RWPE1 (cell line): ENCODE measurements at regions not wholly inside any gene's neighbourhood (a gene's known extent, or its start where the extent isn't known, plus 50 kb on each side); places are given as distances from the start of the nearest gene placed in this dataset.
"Not testable (repeated sequence)": the region's sequence is repeated elsewhere in the genome, so short reads cannot be mapped to it uniquely, and the experiment has no call there.

ENCODE experiments used
- CTCF ChIA-PET: fragments of 350-600 bp; sonication (Branson Sonifier 250); formaldehyde crosslinking; extraction: SDS; loops from one replicate; lab custom pipeline; 2021; lab: Yijun Ruan, JAX
- POLR2A ChIA-PET: fragments of 400-600 bp; formaldehyde crosslinking; extraction: SDS; loops from one replicate; lab custom pipeline; 2020; ENCODE audit warnings: antibody characterized with exemption; ENCODE audit not compliant: low non-redundant PET; lab: Yijun Ruan, JAX
- DNase-seq: peaks from one replicate; pipeline ENCODE4 v3.0.0; 2012; ENCODE audit warnings: low spot score
- H3K27ac ChIP-seq: fragments of 450-650 bp; 2 replicates; pipeline ENCODE4 v1.5.1; 2017
- TF ChIP-seq, protein P1 (sequence below): fragments of 450-650 bp; conservative IDR thresholded peaks from 2 replicates; pipeline ENCODE4 v1.5.1; 2017; ENCODE audit warnings: low read depth, mild to moderate bottlenecking

GRCh38 chr1:148334339-148335130 lies 148.6 kb downstream of the PPIAL4G start:
- POLR2A ChIA-PET: interaction anchor here (0.6 to 1.4 kb wide), 5 partner anchors 11 to 724 kb away, joined by 3 to 16 read pairs (median 4); no protein-coding TSS in a partner anchor
- H3K27ac ChIP-seq: peak overlapping the region; percentile 83
- peak; percentile 80 for DNase-seq
- CTCF ChIA-PET: interaction anchor here (0.6 kb wide), 1 partner anchor 17 kb away, joined by 4 read pairs; no protein-coding TSS in a partner anchor
- TF ChIP-seq, protein P1, sequence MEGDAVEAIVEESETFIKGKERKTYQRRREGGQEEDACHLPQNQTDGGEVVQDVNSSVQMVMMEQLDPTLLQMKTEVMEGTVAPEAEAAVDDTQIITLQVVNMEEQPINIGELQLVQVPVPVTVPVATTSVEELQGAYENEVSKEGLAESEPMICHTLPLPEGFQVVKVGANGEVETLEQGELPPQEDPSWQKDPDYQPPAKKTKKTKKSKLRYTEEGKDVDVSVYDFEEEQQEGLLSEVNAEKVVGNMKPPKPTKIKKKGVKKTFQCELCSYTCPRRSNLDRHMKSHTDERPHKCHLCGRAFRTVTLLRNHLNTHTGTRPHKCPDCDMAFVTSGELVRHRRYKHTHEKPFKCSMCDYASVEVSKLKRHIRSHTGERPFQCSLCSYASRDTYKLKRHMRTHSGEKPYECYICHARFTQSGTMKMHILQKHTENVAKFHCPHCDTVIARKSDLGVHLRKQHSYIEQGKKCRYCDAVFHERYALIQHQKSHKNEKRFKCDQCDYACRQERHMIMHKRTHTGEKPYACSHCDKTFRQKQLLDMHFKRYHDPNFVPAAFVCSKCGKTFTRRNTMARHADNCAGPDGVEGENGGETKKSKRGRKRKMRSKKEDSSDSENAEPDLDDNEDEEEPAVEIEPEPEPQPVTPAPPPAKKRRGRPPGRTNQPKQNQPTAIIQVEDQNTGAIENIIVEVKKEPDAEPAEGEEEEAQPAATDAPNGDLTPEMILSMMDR: no peak

GRCh38 chr1:148333875-148334338 lies 149.2 kb downstream of the PPIAL4G start:
- DNase-seq: no peak
- POLR2A ChIA-PET: interaction anchor here (0.6 to 1.4 kb wide), 4 partner anchors 12 to 74 kb away, joined by 3 to 16 read pairs (median 4); no protein-coding TSS in a partner anchor
- TF ChIP-seq, protein P1: no peak
- CTCF ChIA-PET: no interaction called here
- H3K27ac ChIP-seq: peak overlapping the region; percentile 83

GRCh38 chr1:148328884-148329283 lies 154.2 kb downstream of the PPIAL4G start:
- DNase-seq: no peak
- TF ChIP-seq, protein P1: no peak
- H3K27ac ChIP-seq: no peak overlapping the region
- ChIA-PET POLR2A (no interaction called here), CTCF (no interaction called here)

- POLR2A ChIA-PET, CTCF ChIA-PET, DNase-seq, H3K27ac ChIP-seq: not testable (repeated sequence)
Observed at GRCh38 chr1:148325031-148325430, 158.1 kb downstream of the PPIAL4G start.

DNA sequence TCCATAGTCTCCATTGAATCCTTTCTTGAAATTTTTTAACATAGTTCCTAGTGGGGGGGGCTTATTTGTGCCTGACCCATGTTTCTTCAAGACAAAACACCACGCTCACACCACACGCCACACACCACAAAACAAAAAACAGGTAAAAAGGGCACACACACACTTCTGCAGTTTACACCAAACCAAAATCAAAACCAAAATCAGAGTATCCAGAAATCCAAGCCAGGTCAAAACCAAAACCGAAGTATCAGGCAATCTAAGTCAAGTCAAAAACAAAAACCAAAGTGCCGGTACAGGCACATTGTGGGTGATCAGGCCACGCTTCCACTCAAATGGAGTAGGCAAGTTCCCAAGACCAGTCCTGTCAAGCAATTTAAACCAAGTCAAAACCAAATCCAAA lies 158.6 kb downstream of the PPIAL4G start:
- DNase-seq, POLR2A ChIA-PET, CTCF ChIA-PET, H3K27ac ChIP-seq: not testable (repeated sequence)

DNA sequence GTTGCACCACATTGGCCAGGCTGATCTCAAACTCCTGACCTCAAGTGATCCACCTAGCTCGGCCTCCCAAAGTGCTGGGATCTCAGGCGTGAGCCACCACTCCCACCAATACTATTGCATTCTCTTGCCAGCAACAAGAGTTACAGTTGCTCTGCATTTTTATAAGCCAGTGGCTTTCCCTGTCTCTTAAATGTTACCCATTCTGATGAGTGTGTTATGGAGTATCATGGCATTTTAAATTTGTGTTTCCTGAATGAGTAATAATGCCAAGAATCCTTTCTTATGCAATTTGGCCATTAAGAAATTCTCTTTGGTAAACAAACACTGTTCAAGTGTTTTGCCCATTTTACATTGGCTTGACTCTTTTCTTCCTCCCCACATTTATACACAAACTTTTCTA lies 163.0 kb downstream of the PPIAL4G start:
- POLR2A ChIA-PET, CTCF ChIA-PET, H3K27ac ChIP-seq: not testable (repeated sequence)

DNA sequence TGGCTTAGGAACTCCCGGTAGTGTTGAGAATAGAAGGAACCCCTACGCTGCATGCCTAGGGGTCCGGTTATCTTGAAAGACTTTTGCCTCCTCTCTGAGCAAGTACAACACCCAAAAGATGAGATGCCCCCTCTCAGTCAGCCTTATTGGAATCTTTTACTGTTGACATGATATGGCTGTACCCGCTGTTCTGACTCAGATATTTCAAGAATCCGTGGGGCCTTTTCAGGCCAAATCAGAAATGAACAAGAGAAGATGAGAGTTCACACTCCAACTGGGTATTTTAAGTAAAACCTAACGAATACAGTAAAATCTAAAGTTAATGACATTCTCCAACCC lies 164.2 kb downstream of the PPIAL4G start:
- ChIA-PET CTCF (no interaction called here), POLR2A (no interaction called here)
- no peak for DNase-seq
- TF ChIP-seq, protein P1: no peak
- no peak overlapping the region for H3K27ac ChIP-seq

More for the DNA sequence above, 163.0 kb downstream of the PPIAL4G start:
- not testable (repeated sequence) for DNase-seq
